GM13977 (cell line): ENCODE measurements at regions not wholly inside any gene's neighbourhood (a gene's known extent, or its start where the extent isn't known, plus 50 kb on each side); places are given as distances from the start of the nearest gene placed in this dataset.

Source experiments
- DNase-seq: peaks from one replicate; pipeline ENCODE4 v3.0.0; 2012; ENCODE audit warnings: low spot score
- in situ Hi-C: fragments of 300-500 bp; cut with MboI; formaldehyde crosslinking; loops from one replicate; pipeline ENCODE4 v1.12.0; 2022; ENCODE audit warnings: low sequenced_read_pairs, low pct_unique_long_range_greater_than_20kb, mixed read lengths, inconsistent platforms; ENCODE audit not compliant: unreplicated experiment
- TF ChIP-seq, protein P1 (sequence below): IDR thresholded peaks from 2 replicates; pipeline ENCODE4 v1.5.1; 2012; ENCODE audit warnings: mild to moderate bottlenecking, control low read depth; ENCODE audit not compliant: insufficient read depth; ENCODE audit errors: extremely low read depth, missing control alignments

DNA sequence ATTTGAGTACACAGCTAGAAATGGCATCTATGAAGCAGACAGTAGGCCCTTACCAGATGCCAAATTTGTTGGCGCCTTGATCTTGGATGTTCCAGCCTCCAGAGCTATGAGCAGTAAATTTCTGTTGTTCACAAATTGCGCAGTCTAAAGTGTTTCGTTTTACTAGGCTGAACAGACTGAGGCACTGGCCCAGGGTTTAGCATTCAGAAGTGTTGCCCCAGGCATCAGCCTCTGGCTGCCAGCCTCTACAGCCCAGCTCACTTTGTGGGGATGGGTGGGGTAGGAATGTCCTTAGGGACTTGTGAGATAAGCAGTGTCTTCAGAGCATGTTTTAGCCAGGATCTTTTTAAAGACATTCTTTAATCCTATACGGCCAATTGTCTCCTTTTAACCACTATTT lies 51.5 kb upstream of the MGAT5 start:
- in situ Hi-C loops: no loop called here
- no peak for DNase-seq
- TF ChIP-seq, protein P1, sequence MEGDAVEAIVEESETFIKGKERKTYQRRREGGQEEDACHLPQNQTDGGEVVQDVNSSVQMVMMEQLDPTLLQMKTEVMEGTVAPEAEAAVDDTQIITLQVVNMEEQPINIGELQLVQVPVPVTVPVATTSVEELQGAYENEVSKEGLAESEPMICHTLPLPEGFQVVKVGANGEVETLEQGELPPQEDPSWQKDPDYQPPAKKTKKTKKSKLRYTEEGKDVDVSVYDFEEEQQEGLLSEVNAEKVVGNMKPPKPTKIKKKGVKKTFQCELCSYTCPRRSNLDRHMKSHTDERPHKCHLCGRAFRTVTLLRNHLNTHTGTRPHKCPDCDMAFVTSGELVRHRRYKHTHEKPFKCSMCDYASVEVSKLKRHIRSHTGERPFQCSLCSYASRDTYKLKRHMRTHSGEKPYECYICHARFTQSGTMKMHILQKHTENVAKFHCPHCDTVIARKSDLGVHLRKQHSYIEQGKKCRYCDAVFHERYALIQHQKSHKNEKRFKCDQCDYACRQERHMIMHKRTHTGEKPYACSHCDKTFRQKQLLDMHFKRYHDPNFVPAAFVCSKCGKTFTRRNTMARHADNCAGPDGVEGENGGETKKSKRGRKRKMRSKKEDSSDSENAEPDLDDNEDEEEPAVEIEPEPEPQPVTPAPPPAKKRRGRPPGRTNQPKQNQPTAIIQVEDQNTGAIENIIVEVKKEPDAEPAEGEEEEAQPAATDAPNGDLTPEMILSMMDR: no peak

DNA sequence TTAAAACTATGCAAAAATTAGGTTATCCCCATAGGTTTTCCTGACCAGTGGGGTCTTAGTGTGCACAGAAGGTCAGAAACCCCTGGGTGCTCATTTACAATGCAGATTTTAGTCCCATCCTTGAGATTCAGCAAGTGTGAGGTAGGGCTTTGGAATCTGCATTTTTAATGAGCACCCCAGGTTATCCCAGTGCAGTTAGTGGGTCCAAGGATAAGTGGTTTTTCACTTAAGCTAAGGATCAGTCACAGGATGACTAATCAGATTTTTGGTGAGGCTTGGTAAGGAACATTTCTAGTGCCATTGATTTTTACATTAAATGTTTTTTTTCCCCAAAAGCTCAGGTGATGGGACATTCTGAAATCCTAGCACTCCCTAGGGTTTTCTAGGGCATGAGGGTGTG lies 50.7 kb upstream of the MGAT5 start:
- DNase-seq: no peak
- TF ChIP-seq, protein P1: no peak
- in situ Hi-C loops: no loop called here
